ENCODE measurements at regions not wholly inside any gene's neighbourhood (a gene's known extent, or its start where the extent isn't known, plus 50 kb on each side); places are given as distances from the start of the nearest gene placed in this dataset.

- no peaks in the 10 kb centered on the region for H3K9me3 Mint-ChIP-seq
- H3K27ac Mint-ChIP-seq, result no peak overlapping the region
- no peak overlapping the region for H3K4me3 Mint-ChIP-seq (ENCODE audit: low read depth)
- no peaks in the 10 kb centered on the region for H3K4me1 Mint-ChIP-seq (ENCODE audit: low read depth)
- intact Hi-C loops (cut with micrococcal nuclease), result no loop called here
- peaks cover 2% of the 10 kb centered on the region for H3K27me3 Mint-ChIP-seq (ENCODE audit: low read depth)
- no peaks in the 10 kb centered on the region for H3K36me3 Mint-ChIP-seq (ENCODE audit: low read depth)
- no peak for DNase-seq (ENCODE audit: low spot score)
Measured at GRCh38 chr7:12970626-12971025, 283.2 kb downstream of the ARL4A start.

GRCh38 chr7:12974451-12975166, 287.2 kb downstream of the ARL4A start:
- Mint-ChIP-seq H3K36me3 (ENCODE audit: low read depth) (no peaks in the 10 kb centered on the region), H3K4me1 (ENCODE audit: low read depth) (no peaks in the 10 kb centered on the region), H3K4me3 (ENCODE audit: low read depth) (no peak overlapping the region), H3K9me3 (no peaks in the 10 kb centered on the region), H3K27ac (no peak overlapping the region), H3K27me3 (ENCODE audit: low read depth) (peaks cover 2% of the 10 kb centered on the region)
- DNase-seq (ENCODE audit: low spot score), result no peak
- intact Hi-C loops (cut with micrococcal nuclease), result no loop called here

GRCh38 chr7:12975412-12975811, 288.0 kb downstream of the ARL4A start:
- H3K4me3 Mint-ChIP-seq (ENCODE audit: low read depth), result no peak overlapping the region
- intact Hi-C loops (cut with micrococcal nuclease), result no loop called here
- no peaks in the 10 kb centered on the region for H3K27me3 Mint-ChIP-seq (ENCODE audit: low read depth)
- no peak overlapping the region for H3K27ac Mint-ChIP-seq
- H3K36me3 Mint-ChIP-seq (ENCODE audit: low read depth), result no peaks in the 10 kb centered on the region
- no peaks in the 10 kb centered on the region for H3K9me3 Mint-ChIP-seq
- no peak for DNase-seq (ENCODE audit: low spot score)
- no peaks in the 10 kb centered on the region for H3K4me1 Mint-ChIP-seq (ENCODE audit: low read depth)

GRCh38 chr7:12979181-12979580, 291.7 kb downstream of the ARL4A start:
- DNase-seq (ENCODE audit: low spot score), result no peak
- no peaks in the 10 kb centered on the region for H3K9me3 Mint-ChIP-seq
- H3K4me3 Mint-ChIP-seq (ENCODE audit: low read depth), result no peak overlapping the region
- H3K4me1 Mint-ChIP-seq (ENCODE audit: low read depth), result no peaks in the 10 kb centered on the region
- intact Hi-C loops (cut with micrococcal nuclease), result no loop called here
- H3K36me3 Mint-ChIP-seq (ENCODE audit: low read depth), result no peaks in the 10 kb centered on the region
- no peaks in the 10 kb centered on the region for H3K27me3 Mint-ChIP-seq (ENCODE audit: low read depth)
- no peak overlapping the region for H3K27ac Mint-ChIP-seq

- H3K27me3 Mint-ChIP-seq (ENCODE audit: low read depth), result no peaks in the 10 kb centered on the region
- H3K4me1 Mint-ChIP-seq (ENCODE audit: low read depth), result no peaks in the 10 kb centered on the region
- intact Hi-C loops (cut with micrococcal nuclease), result no loop called here
- H3K27ac Mint-ChIP-seq, result no peak overlapping the region
- H3K4me3 Mint-ChIP-seq (ENCODE audit: low read depth), result no peak overlapping the region
- DNase-seq (ENCODE audit: low spot score), result no peak
- H3K36me3 Mint-ChIP-seq (ENCODE audit: low read depth), result no peaks in the 10 kb centered on the region
- H3K9me3 Mint-ChIP-seq, result no peaks in the 10 kb centered on the region
Measured at GRCh38 chr7:12982178-12982577, 294.7 kb downstream of the ARL4A start.

- Mint-ChIP-seq H3K27me3 (ENCODE audit: low read depth) (no peaks in the 10 kb centered on the region), H3K36me3 (ENCODE audit: low read depth) (no peaks in the 10 kb centered on the region), H3K9me3 (no peaks in the 10 kb centered on the region), H3K4me1 (ENCODE audit: low read depth) (no peaks in the 10 kb centered on the region), H3K4me3 (ENCODE audit: low read depth) (no peak overlapping the region), H3K27ac (no peak overlapping the region)
- no peak for DNase-seq (ENCODE audit: low spot score)
- intact Hi-C loops (cut with micrococcal nuclease), result no loop called here
Measured at GRCh38 chr7:12984117-12984516, 296.7 kb downstream of the ARL4A start.

- intact Hi-C loops (cut with micrococcal nuclease), result no loop called here
- peaks cover 2% of the 10 kb centered on the region for H3K27me3 Mint-ChIP-seq (ENCODE audit: low read depth)
- DNase-seq (ENCODE audit: low spot score), result no peak
- H3K4me3 Mint-ChIP-seq (ENCODE audit: low read depth), result no peak overlapping the region
- no peaks in the 10 kb centered on the region for H3K4me1 Mint-ChIP-seq (ENCODE audit: low read depth)
- no peaks in the 10 kb centered on the region for H3K36me3 Mint-ChIP-seq (ENCODE audit: low read depth)
- H3K9me3 Mint-ChIP-seq, result no peaks in the 10 kb centered on the region
- no peak overlapping the region for H3K27ac Mint-ChIP-seq
Measured at GRCh38 chr7:12985228-12985627, 297.8 kb downstream of the ARL4A start.

GRCh38 chr7:12985752-12986151, 298.3 kb downstream of the ARL4A start:
- peaks cover 2% of the 10 kb centered on the region for H3K27me3 Mint-ChIP-seq (ENCODE audit: low read depth)
- no peaks in the 10 kb centered on the region for H3K4me1 Mint-ChIP-seq (ENCODE audit: low read depth)
- no peak overlapping the region for H3K27ac Mint-ChIP-seq
- H3K36me3 Mint-ChIP-seq (ENCODE audit: low read depth), result no peaks in the 10 kb centered on the region
- no peaks in the 10 kb centered on the region for H3K9me3 Mint-ChIP-seq
- no peak for DNase-seq (ENCODE audit: low spot score)
- no peak overlapping the region for H3K4me3 Mint-ChIP-seq (ENCODE audit: low read depth)
- intact Hi-C loops (cut with micrococcal nuclease), result no loop called here

GRCh38 chr7:12987238-12987637, 299.8 kb downstream of the ARL4A start:
- H3K4me3 Mint-ChIP-seq (ENCODE audit: low read depth), result no peak overlapping the region
- DNase-seq (ENCODE audit: low spot score), result no peak
- intact Hi-C loops (cut with micrococcal nuclease), result no loop called here
- H3K27ac Mint-ChIP-seq, result no peak overlapping the region
- H3K4me1 Mint-ChIP-seq (ENCODE audit: low read depth), result no peaks in the 10 kb centered on the region
- H3K27me3 Mint-ChIP-seq (ENCODE audit: low read depth), result peaks cover 2% of the 10 kb centered on the region
- H3K9me3 Mint-ChIP-seq, result no peaks in the 10 kb centered on the region
- H3K36me3 Mint-ChIP-seq (ENCODE audit: low read depth), result no peaks in the 10 kb centered on the region

- Mint-ChIP-seq H3K27me3 (ENCODE audit: low read depth) (peaks cover 2% of the 10 kb centered on the region), H3K9me3 (no peaks in the 10 kb centered on the region), H3K36me3 (ENCODE audit: low read depth) (no peaks in the 10 kb centered on the region), H3K4me3 (ENCODE audit: low read depth) (no peak overlapping the region), H3K4me1 (ENCODE audit: low read depth) (no peaks in the 10 kb centered on the region), H3K27ac (no peak overlapping the region)
- intact Hi-C loops (cut with micrococcal nuclease), result no loop called here
- no peak for DNase-seq (ENCODE audit: low spot score)
Measured at GRCh38 chr7:12990440-12990839, 303.0 kb downstream of the ARL4A start.

- intact Hi-C loops (cut with micrococcal nuclease), result no loop called here
- H3K9me3 Mint-ChIP-seq, result no peaks in the 10 kb centered on the region
- no peak for DNase-seq (ENCODE audit: low spot score)
- H3K27ac Mint-ChIP-seq, result no peak overlapping the region
- H3K27me3 Mint-ChIP-seq (ENCODE audit: low read depth), result peaks cover 2% of the 10 kb centered on the region
- H3K36me3 Mint-ChIP-seq (ENCODE audit: low read depth), result no peaks in the 10 kb centered on the region
- no peaks in the 10 kb centered on the region for H3K4me1 Mint-ChIP-seq (ENCODE audit: low read depth)
- H3K4me3 Mint-ChIP-seq (ENCODE audit: low read depth), result no peak overlapping the region
Measured at GRCh38 chr7:12993025-12993424, 305.6 kb downstream of the ARL4A start.

GRCh38 chr7:12995912-12996469, 308.6 kb downstream of the ARL4A start:
- H3K9me3 Mint-ChIP-seq, result peaks cover 6% of the 10 kb centered on the region
- H3K4me1 Mint-ChIP-seq (ENCODE audit: low read depth), result no peaks in the 10 kb centered on the region
- H3K27me3 Mint-ChIP-seq (ENCODE audit: low read depth), result no peaks in the 10 kb centered on the region
- H3K4me3 Mint-ChIP-seq (ENCODE audit: low read depth), result no peak overlapping the region
- H3K36me3 Mint-ChIP-seq (ENCODE audit: low read depth), result no peaks in the 10 kb centered on the region
- intact Hi-C loops (cut with micrococcal nuclease), result no loop called here
- H3K27ac Mint-ChIP-seq, result no peak overlapping the region
- no peak for DNase-seq (ENCODE audit: low spot score)

GRCh38 chr7:13007331-13007730, 319.9 kb downstream of the ARL4A start:
- no peak overlapping the region for H3K27ac Mint-ChIP-seq
- intact Hi-C loops (cut with micrococcal nuclease), result no loop called here
- no peaks in the 10 kb centered on the region for H3K4me1 Mint-ChIP-seq (ENCODE audit: low read depth)
- H3K9me3 Mint-ChIP-seq, result no peaks in the 10 kb centered on the region
- no peak for DNase-seq (ENCODE audit: low spot score)
- H3K27me3 Mint-ChIP-seq (ENCODE audit: low read depth), result no peaks in the 10 kb centered on the region
- no peak overlapping the region for H3K4me3 Mint-ChIP-seq (ENCODE audit: low read depth)
- H3K36me3 Mint-ChIP-seq (ENCODE audit: low read depth), result no peaks in the 10 kb centered on the region

GRCh38 chr7:13009517-13009916, 322.1 kb downstream of the ARL4A start:
- intact Hi-C loops (cut with micrococcal nuclease), result no loop called here
- H3K27ac Mint-ChIP-seq, result no peak overlapping the region
- H3K27me3 Mint-ChIP-seq (ENCODE audit: low read depth), result peaks cover 2% of the 10 kb centered on the region
- H3K9me3 Mint-ChIP-seq, result no peaks in the 10 kb centered on the region
- H3K4me3 Mint-ChIP-seq (ENCODE audit: low read depth), result no peak overlapping the region
- no peaks in the 10 kb centered on the region for H3K36me3 Mint-ChIP-seq (ENCODE audit: low read depth)
- H3K4me1 Mint-ChIP-seq (ENCODE audit: low read depth), result no peaks in the 10 kb centered on the region
- DNase-seq (ENCODE audit: low spot score), result no peak

Data from activated T-helper 2 cell treated with anti-CD3 and anti-CD28 coated beads, Interferon-gamma antibody, Interleukin-2, Interleukin-4, amounts not matched to agents 10 μg/mL and 5 μg/mL and 100 μg/mL, durations not matched to agents 14 hours and 24 hours and 36 hours (primary cell).